ENCODE measurements at regions not wholly inside any gene's neighbourhood (a gene's known extent, or its start where the extent isn't known, plus 50 kb on each side); places are given as distances from the start of the nearest gene placed in this dataset.

GRCh38 chr9:75491533-75491932 lies 398.9 kb upstream of the PCSK5 start:
- no peak overlapping the region for H2BK15ac ChIP-seq (ENCODE audit: low read depth, low read length)
- H4K8ac ChIP-seq (ENCODE audit: low read depth in 2 of 2, low read length in 2 of 2), result no peak overlapping the region
- H2BK5ac ChIP-seq (ENCODE audit: low read depth, low read length, poor library complexity, severe bottlenecking), result no peak overlapping the region
- DNase-seq, result no peak
- ChIA-PET POLR2A (ENCODE audit: unreplicated experiment) (no interaction called here), CTCF (interaction anchor here (1.2 kb wide), 1 partner anchor 13 kb away, joined by 3 read pairs; no protein-coding TSS in a partner anchor)
- no peak overlapping the region for H4K91ac ChIP-seq (ENCODE audit: insufficient read depth, low read depth, low read length)
- no peak overlapping the region for H3K23ac ChIP-seq (ENCODE audit: low read depth, low read length)
- H3K4me3 ChIP-seq (ENCODE audit: insufficient read depth, low read depth, low read length), result no peak overlapping the region
- H3K4me2 ChIP-seq (ENCODE audit: low read depth, low read length), result no peak overlapping the region
- no peak overlapping the region for H2AK5ac ChIP-seq (ENCODE audit: low read depth, low read length)
- BruUV-seq (replicated peaks), result no TSS peak
- H3K9me3 ChIP-seq (ENCODE audit: control insufficient read depth, insufficient read depth, low read length), result no peaks in the 10 kb centered on the region; the same call in 1 of the 2 replicates
- H3K9ac ChIP-seq (ENCODE audit: low read depth, low read length), result no peak overlapping the region
- H2BK20ac ChIP-seq (ENCODE audit: low read depth, low read length), result no peak overlapping the region
- H3K36me3 ChIP-seq (ENCODE audit: control insufficient read depth, insufficient read depth, low read length), result no peaks in the 10 kb centered on the region
- H3K4me1 ChIP-seq (ENCODE audit: control insufficient read depth, insufficient read depth, low read length), result no peaks in the 10 kb centered on the region
- ATAC-seq (ENCODE audit: low read depth), result no peak
- no peak overlapping the region for H2AFZ ChIP-seq (replicated peaks; ENCODE audit: low read length, poor library complexity)
- H3K9me1 ChIP-seq (ENCODE audit: insufficient read depth, low read length), result no peaks in the 10 kb centered on the region
- H3K79me1 ChIP-seq (ENCODE audit: low read depth in 1 of 2, low read length in 2 of 2), result no peaks in the 10 kb centered on the region
- H4K5ac ChIP-seq (ENCODE audit: low read depth, low read length), result no peak overlapping the region
- H3K4ac ChIP-seq (ENCODE audit: low read depth, low read length), result no peak overlapping the region
- no peaks in the 10 kb centered on the region for H4K20me1 ChIP-seq (ENCODE audit: insufficient read depth, low read length)
- no peaks in the 10 kb centered on the region for H3K27me3 ChIP-seq (ENCODE audit: control insufficient read depth, insufficient read depth, low read length)
- in situ Hi-C loops (cut with MboI; ENCODE audit: low sequenced_read_pairs), result no loop called here
- WGBS, 2 experiments (ENCODE audit: extremely low coverage in 2 of 2, insufficient read length in 1 of 2), result no CpG with 5 or more reads among the region's 1 CpG
- no peak overlapping the region for H2BK120ac ChIP-seq (ENCODE audit: low read depth, low read length)
- H3K14ac ChIP-seq (replicated peaks; ENCODE audit: low read depth, low read length), result no peak overlapping the region
- no peak overlapping the region for H3K27ac ChIP-seq (ENCODE audit: insufficient read depth, low read length)
- dilution Hi-C loops (cut with HindIII; ENCODE audit: low sequenced_read_pairs, unreplicated experiment), result no loop called here
- intact Hi-C loops (cut with micrococcal nuclease), result no loop called here
- H2AK9ac ChIP-seq (replicated peaks; ENCODE audit: low read depth, low read length, poor library complexity), result no peak overlapping the region
- TF ChIP-seq RFX5 (IDR thresholded peaks at IDR 0.05; ENCODE audit: low read depth, low read length), result no peak
- TF ChIP-seq RCOR1 (IDR thresholded peaks at IDR 0.05; ENCODE audit: insufficient replicate concordance, low read length), result no peak
- TF ChIP-seq BHLHE40 (IDR thresholded peaks at IDR 0.05; ENCODE audit: low read depth, low read length), result no peak
- no peak for TF ChIP-seq SMC3 (IDR thresholded peaks at IDR 0.05; ENCODE audit: low read depth, low read length)
- H3K56ac ChIP-seq (ENCODE audit: extremely low read depth, insufficient read depth, low read length), result no peak overlapping the region
- no peak overlapping the region for H3K18ac ChIP-seq (ENCODE audit: low read depth, low read length)
